ENCODE measurements at regions not wholly inside any gene's neighbourhood (a gene's known extent, or its start where the extent isn't known, plus 50 kb on each side); places are given as distances from the start of the nearest gene placed in this dataset.

DNA sequence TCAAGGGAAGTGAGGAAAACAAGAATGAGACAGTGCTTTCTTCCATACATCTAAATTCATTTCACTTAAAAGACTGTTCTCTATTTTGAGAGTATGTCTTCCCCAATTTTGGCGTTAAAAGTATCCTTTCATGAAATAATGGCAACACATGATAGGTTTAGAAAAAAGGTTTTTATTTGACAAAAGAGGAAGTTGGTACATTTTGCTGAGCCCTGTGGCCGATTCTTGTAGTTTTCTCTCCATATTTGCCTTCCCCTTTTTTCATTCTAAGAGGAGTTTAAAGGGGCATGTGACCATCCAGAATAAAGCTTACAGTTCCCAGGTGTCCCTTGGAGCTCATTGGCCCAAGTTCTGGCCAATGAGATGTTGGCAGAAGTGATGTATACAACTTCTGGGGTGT is 140.4 kb upstream of the KCNE2 start:
- Histone ChIP-seq H3K9me2 (ENCODE audit: low read depth, low read length) (no peaks in the 10 kb centered on the region), H3K4me3 (ENCODE audit: low read depth, low read length, poor library complexity, severe bottlenecking) (no peak overlapping the region), H2AFZ (ENCODE audit: low read length) (no peak overlapping the region), H3K27me3 (ENCODE audit: insufficient read depth, low read length) (no peaks in the 10 kb centered on the region; the same call in 1 of the 2 replicates), H4K20me1 (ENCODE audit: insufficient read depth, low read length) (no peaks in the 10 kb centered on the region), H3K4me2 (ENCODE audit: low read length) (no peak overlapping the region), H3F3A (ENCODE audit: insufficient read depth, low read length) (no peaks in the 10 kb centered on the region), H3K79me2 (ENCODE audit: insufficient read depth, low read length) (no peaks in the 10 kb centered on the region), H3K36me3 (ENCODE audit: insufficient read depth, low read length) (no peaks in the 10 kb centered on the region), H3K27ac (ENCODE audit: low read depth, low read length, poor library complexity, severe bottlenecking) (no peak overlapping the region), H3K9ac (ENCODE audit: low read length) (no peak overlapping the region), H3K4me1 (ENCODE audit: insufficient read depth, low read length, severe bottlenecking) (no peaks in the 10 kb centered on the region), H3K9me3 (ENCODE audit: low read length) (no peaks in the 10 kb centered on the region)
- TF ChIP-seq EZH2 (IDR thresholded peaks at IDR 0.05; ENCODE audit: borderline replicate concordance, low read length) = no peak
- TF ChIP-seq, protein P1, sequence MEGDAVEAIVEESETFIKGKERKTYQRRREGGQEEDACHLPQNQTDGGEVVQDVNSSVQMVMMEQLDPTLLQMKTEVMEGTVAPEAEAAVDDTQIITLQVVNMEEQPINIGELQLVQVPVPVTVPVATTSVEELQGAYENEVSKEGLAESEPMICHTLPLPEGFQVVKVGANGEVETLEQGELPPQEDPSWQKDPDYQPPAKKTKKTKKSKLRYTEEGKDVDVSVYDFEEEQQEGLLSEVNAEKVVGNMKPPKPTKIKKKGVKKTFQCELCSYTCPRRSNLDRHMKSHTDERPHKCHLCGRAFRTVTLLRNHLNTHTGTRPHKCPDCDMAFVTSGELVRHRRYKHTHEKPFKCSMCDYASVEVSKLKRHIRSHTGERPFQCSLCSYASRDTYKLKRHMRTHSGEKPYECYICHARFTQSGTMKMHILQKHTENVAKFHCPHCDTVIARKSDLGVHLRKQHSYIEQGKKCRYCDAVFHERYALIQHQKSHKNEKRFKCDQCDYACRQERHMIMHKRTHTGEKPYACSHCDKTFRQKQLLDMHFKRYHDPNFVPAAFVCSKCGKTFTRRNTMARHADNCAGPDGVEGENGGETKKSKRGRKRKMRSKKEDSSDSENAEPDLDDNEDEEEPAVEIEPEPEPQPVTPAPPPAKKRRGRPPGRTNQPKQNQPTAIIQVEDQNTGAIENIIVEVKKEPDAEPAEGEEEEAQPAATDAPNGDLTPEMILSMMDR (IDR thresholded peaks at IDR 0.05; ENCODE audit: low read length) = no peak

DNA sequence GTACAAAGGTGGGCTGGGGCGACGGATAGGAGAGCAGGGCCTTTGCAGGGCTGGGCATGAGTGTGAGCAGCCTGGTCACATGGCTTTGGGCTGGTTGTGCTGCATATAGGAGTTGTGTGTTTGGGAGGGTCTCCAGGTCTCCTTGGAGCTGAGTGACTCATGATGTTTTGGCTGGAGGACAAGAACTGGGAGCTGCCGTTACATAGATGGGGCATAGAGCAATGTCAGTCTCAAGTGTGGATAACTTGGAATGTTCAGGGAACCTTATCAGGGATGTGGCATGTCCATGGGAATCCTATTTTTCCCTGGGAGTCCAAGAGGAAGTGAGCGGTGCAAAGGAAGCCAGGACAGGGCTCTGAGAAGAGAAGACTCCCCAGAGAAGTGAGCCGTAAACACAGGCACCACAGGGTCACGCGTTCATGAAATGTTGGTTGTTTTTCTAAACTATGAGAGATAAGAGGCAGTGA is 136.4 kb upstream of the KCNE2 start:
- Histone ChIP-seq H3F3A (ENCODE audit: insufficient read depth, low read length) (no peaks in the 10 kb centered on the region), H3K4me2 (ENCODE audit: low read length) (no peak overlapping the region), H3K4me1 (ENCODE audit: insufficient read depth, low read length, severe bottlenecking) (no peaks in the 10 kb centered on the region), H3K4me3 (ENCODE audit: low read depth, low read length, poor library complexity, severe bottlenecking) (no peak overlapping the region), H3K9ac (ENCODE audit: low read length) (no peak overlapping the region), H4K20me1 (ENCODE audit: insufficient read depth, low read length) (no peaks in the 10 kb centered on the region), H3K79me2 (ENCODE audit: insufficient read depth, low read length) (no peaks in the 10 kb centered on the region), H3K27ac (ENCODE audit: low read depth, low read length, poor library complexity, severe bottlenecking) (no peak overlapping the region), H3K27me3 (ENCODE audit: insufficient read depth, low read length) (no peaks in the 10 kb centered on the region; the same call in 1 of the 2 replicates), H2AFZ (ENCODE audit: low read length) (no peak overlapping the region), H3K9me2 (ENCODE audit: low read depth, low read length) (no peaks in the 10 kb centered on the region), H3K36me3 (ENCODE audit: insufficient read depth, low read length) (no peaks in the 10 kb centered on the region), H3K9me3 (ENCODE audit: low read length) (no peaks in the 10 kb centered on the region)
- TF ChIP-seq EZH2 (IDR thresholded peaks at IDR 0.05; ENCODE audit: borderline replicate concordance, low read length) = no peak
- TF ChIP-seq, protein P1 (IDR thresholded peaks at IDR 0.05; ENCODE audit: low read length) = no peak

DNA sequence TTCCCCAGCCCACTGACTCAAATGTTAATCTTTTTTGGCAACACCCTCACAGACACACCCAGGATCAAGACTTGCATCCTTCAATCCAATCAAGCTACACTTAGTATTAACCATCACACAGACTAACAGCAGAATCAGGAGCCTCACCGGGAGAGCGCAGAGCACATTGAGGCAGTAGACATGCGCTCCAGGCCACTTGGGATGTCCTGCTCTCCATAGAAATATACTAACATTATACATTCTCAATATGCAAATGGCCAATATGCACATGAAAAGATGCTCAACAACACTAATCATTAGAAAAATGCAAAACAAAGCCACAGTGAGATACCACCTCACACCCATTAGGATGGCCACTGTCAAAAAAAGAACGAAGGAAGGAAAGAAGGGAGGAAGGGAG is 135.0 kb upstream of the KCNE2 start:
- Histone ChIP-seq H3K9me2 (ENCODE audit: low read depth, low read length) (no peaks in the 10 kb centered on the region), H3K9me3 (ENCODE audit: low read length) (no peaks in the 10 kb centered on the region), H4K20me1 (ENCODE audit: insufficient read depth, low read length) (no peaks in the 10 kb centered on the region), H3K4me1 (ENCODE audit: insufficient read depth, low read length, severe bottlenecking) (no peaks in the 10 kb centered on the region), H3K27me3 (ENCODE audit: insufficient read depth, low read length) (no peaks in the 10 kb centered on the region), H3K27ac (ENCODE audit: low read depth, low read length, poor library complexity, severe bottlenecking) (no peak overlapping the region), H3K9ac (ENCODE audit: low read length) (no peak overlapping the region), H3K79me2 (ENCODE audit: insufficient read depth, low read length) (no peaks in the 10 kb centered on the region), H3K36me3 (ENCODE audit: insufficient read depth, low read length) (no peaks in the 10 kb centered on the region), H3F3A (ENCODE audit: insufficient read depth, low read length) (no peaks in the 10 kb centered on the region), H3K4me3 (ENCODE audit: low read depth, low read length, poor library complexity, severe bottlenecking) (no peak overlapping the region), H3K4me2 (ENCODE audit: low read length) (no peak overlapping the region), H2AFZ (ENCODE audit: low read length) (no peak overlapping the region)
- TF ChIP-seq, protein P1 (IDR thresholded peaks at IDR 0.05; ENCODE audit: low read length) = no peak
- no peak for TF ChIP-seq EZH2 (IDR thresholded peaks at IDR 0.05; ENCODE audit: borderline replicate concordance, low read length)
